ENCODE measurements at regions not wholly inside any gene's neighbourhood (a gene's known extent, or its start where the extent isn't known, plus 50 kb on each side); places are given as distances from the start of the nearest gene placed in this dataset.

DNA sequence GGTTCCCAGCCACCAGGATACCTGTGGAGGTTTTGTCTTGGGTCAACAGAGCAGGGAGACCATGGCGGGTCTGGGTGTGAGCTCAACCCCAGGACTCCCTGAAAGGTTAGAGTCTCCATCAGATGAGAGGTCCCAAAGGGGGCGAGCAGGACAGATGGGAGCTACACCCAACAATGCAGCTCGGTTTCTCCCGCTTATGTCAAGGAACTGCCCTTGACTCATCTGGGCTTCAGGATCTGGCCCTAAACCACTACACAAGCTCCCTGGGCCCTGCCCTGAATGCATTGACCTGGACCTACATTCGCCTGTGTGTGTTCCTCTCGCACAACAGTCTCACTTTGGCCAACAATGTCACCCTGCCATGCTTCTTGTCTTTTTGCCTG lies 57.6 kb upstream of the SYNDIG1 start:
- H3K36me3 Mint-ChIP-seq (ENCODE audit: low read depth, unreplicated experiment), result peaks cover 3% of the 10 kb centered on the region
- peaks cover 10% of the 10 kb centered on the region for H3K27me3 Mint-ChIP-seq (ENCODE audit: low read depth, unreplicated experiment)
- no peak for FAIRE-seq
- Histone ChIP-seq H3K9me3 (ENCODE audit: insufficient read depth, low read depth, low read length) (no peaks in the 10 kb centered on the region), H3K27ac (ENCODE audit: low read depth, low read length) (no peak overlapping the region), H3K79me2 (ENCODE audit: insufficient read depth, low read length) (no peaks in the 10 kb centered on the region), H3K9ac (ENCODE audit: low read length) (no peak overlapping the region), H3K36me3 (ENCODE audit: insufficient read depth, low read length) (no peaks in the 10 kb centered on the region), H3K4me3 (ENCODE audit: insufficient read depth, low read depth, low read length) (no peak overlapping the region), H3K4me1 (ENCODE audit: insufficient read depth, low read length) (no peaks in the 10 kb centered on the region), H3K27me3 (ENCODE audit: insufficient read depth, low read length) (peaks cover 2% of the 10 kb centered on the region), H4K20me1 (ENCODE audit: insufficient read depth, low read length) (no peaks in the 10 kb centered on the region), H2AFZ (ENCODE audit: low read depth, low read length) (no peak overlapping the region), H3K4me2 (ENCODE audit: low read length) (no peak overlapping the region)
- H3K4me3 Mint-ChIP-seq (ENCODE audit: unreplicated experiment), result no peak overlapping the region
- H3K4me1 Mint-ChIP-seq (ENCODE audit: low read depth, unreplicated experiment), result no peaks in the 10 kb centered on the region
- no peak for DNase-seq (ENCODE audit: low read depth)
- H3K9me3 Mint-ChIP-seq (ENCODE audit: unreplicated experiment), result peaks cover 23% of the 10 kb centered on the region
- TF ChIP-seq, protein P1, sequence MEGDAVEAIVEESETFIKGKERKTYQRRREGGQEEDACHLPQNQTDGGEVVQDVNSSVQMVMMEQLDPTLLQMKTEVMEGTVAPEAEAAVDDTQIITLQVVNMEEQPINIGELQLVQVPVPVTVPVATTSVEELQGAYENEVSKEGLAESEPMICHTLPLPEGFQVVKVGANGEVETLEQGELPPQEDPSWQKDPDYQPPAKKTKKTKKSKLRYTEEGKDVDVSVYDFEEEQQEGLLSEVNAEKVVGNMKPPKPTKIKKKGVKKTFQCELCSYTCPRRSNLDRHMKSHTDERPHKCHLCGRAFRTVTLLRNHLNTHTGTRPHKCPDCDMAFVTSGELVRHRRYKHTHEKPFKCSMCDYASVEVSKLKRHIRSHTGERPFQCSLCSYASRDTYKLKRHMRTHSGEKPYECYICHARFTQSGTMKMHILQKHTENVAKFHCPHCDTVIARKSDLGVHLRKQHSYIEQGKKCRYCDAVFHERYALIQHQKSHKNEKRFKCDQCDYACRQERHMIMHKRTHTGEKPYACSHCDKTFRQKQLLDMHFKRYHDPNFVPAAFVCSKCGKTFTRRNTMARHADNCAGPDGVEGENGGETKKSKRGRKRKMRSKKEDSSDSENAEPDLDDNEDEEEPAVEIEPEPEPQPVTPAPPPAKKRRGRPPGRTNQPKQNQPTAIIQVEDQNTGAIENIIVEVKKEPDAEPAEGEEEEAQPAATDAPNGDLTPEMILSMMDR (IDR thresholded peaks at IDR 0.05; ENCODE audit: insufficient read depth, low read depth, low read length), result no peak
- TF ChIP-seq EZH2 (IDR thresholded peaks at IDR 0.05; ENCODE audit: insufficient read depth, low read length), result no peak
- no peak overlapping the region for H3K27ac Mint-ChIP-seq (ENCODE audit: unreplicated experiment)

DNA sequence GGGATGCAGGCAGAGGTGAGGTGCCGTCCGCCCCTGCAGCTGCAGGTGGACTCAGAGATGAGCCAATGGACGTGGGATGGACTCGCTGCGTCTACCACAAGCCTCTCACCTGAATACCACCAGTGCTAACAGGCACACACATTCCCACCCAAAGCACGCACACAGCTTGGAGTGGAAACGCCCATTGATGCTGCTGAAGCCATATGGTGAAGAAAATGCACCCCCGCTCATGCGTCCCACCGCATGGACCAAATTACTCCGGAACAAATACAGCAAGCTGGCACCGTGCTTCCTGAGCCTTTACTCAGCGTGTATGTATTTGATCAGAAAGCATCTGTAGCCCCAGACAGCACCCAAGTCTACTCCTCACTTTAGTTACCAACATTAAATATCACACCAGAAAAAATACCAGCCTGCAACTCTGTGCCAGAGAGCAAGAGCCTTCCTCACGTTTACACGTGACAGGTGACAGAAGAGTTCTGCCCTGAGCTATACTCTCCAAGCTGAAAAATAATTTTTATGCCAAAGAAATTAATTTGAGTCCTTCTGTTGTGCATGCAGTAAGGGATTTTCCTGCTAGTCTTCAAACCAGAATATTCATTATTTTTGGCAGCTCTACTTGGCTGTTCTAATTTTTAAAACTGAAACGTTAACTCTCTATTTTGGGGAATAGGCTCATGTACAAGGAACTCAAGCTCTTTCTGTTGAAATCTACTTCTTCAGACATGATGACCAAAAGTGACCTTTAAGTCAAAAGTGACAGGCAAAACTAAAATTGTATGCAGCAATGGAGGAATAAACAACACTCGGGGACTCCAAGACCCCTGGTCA lies 58.2 kb upstream of the SYNDIG1 start:
- H3K27me3 Mint-ChIP-seq (ENCODE audit: low read depth, unreplicated experiment), result peaks cover 10% of the 10 kb centered on the region
- peaks cover 22% of the 10 kb centered on the region for H3K9me3 Mint-ChIP-seq (ENCODE audit: unreplicated experiment)
- Histone ChIP-seq H3K27ac (ENCODE audit: low read depth, low read length) (no peak overlapping the region), H3K27me3 (ENCODE audit: insufficient read depth, low read length) (peaks cover 2% of the 10 kb centered on the region), H4K20me1 (ENCODE audit: insufficient read depth, low read length) (no peaks in the 10 kb centered on the region), H3K4me1 (ENCODE audit: insufficient read depth, low read length) (no peaks in the 10 kb centered on the region), H3K9me3 (ENCODE audit: insufficient read depth, low read depth, low read length) (no peaks in the 10 kb centered on the region), H3K36me3 (ENCODE audit: insufficient read depth, low read length) (no peaks in the 10 kb centered on the region), H3K79me2 (ENCODE audit: insufficient read depth, low read length) (no peaks in the 10 kb centered on the region), H3K4me3 (ENCODE audit: insufficient read depth, low read depth, low read length) (no peak overlapping the region), H3K9ac (ENCODE audit: low read length) (no peak overlapping the region), H2AFZ (ENCODE audit: low read depth, low read length) (no peak overlapping the region), H3K4me2 (ENCODE audit: low read length) (no peak overlapping the region)
- H3K4me3 Mint-ChIP-seq (ENCODE audit: unreplicated experiment), result no peak overlapping the region
- H3K36me3 Mint-ChIP-seq (ENCODE audit: low read depth, unreplicated experiment), result peaks cover 2% of the 10 kb centered on the region
- DNase-seq (ENCODE audit: low read depth), result no peak
- no peak overlapping the region for H3K27ac Mint-ChIP-seq (ENCODE audit: unreplicated experiment)
- FAIRE-seq, result no peak
- H3K4me1 Mint-ChIP-seq (ENCODE audit: low read depth, unreplicated experiment), result peaks cover 2% of the 10 kb centered on the region
- TF ChIP-seq, protein P1 (IDR thresholded peaks at IDR 0.05; ENCODE audit: insufficient read depth, low read depth, low read length), result no peak
- TF ChIP-seq EZH2 (IDR thresholded peaks at IDR 0.05; ENCODE audit: insufficient read depth, low read length), result no peak

DNA sequence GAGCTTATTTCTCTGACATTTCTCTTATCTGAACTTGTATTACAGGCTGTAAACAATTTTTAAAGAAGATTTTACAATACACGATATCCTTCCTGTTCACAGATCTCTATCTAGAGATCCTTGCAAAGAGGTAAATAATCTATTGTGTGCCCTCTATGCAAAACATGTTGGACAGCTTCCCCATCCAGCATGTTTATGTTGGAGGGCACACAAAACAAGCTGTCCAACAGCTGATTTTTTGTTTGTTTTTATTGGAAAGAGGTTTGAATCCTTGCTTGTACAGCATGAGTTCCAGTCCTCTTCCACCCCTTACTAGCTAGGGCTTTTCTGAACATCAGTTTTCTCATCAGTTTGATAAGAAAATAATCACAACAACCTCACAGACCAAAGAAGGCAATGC lies 62.3 kb upstream of the SYNDIG1 start:
- Histone ChIP-seq H3K79me2 (ENCODE audit: insufficient read depth, low read length) (no peaks in the 10 kb centered on the region), H3K36me3 (ENCODE audit: insufficient read depth, low read length) (no peaks in the 10 kb centered on the region), H3K4me3 (ENCODE audit: insufficient read depth, low read depth, low read length) (no peak overlapping the region), H3K27me3 (ENCODE audit: insufficient read depth, low read length) (peaks cover 2% of the 10 kb centered on the region), H3K4me2 (ENCODE audit: low read length) (no peak overlapping the region), H3K4me1 (ENCODE audit: insufficient read depth, low read length) (peaks cover 3% of the 10 kb centered on the region), H3K27ac (ENCODE audit: low read depth, low read length) (no peak overlapping the region), H2AFZ (ENCODE audit: low read depth, low read length) (no peak overlapping the region), H3K9ac (ENCODE audit: low read length) (no peak overlapping the region), H4K20me1 (ENCODE audit: insufficient read depth, low read length) (no peaks in the 10 kb centered on the region), H3K9me3 (ENCODE audit: insufficient read depth, low read depth, low read length) (no peaks in the 10 kb centered on the region)
- DNase-seq (ENCODE audit: low read depth), result no peak
- Mint-ChIP-seq H3K27me3 (ENCODE audit: low read depth, unreplicated experiment) (peaks cover 10% of the 10 kb centered on the region), H3K4me3 (ENCODE audit: unreplicated experiment) (no peak overlapping the region), H3K9me3 (ENCODE audit: unreplicated experiment) (peaks cover 5% of the 10 kb centered on the region), H3K36me3 (ENCODE audit: low read depth, unreplicated experiment) (no peaks in the 10 kb centered on the region), H3K27ac (ENCODE audit: unreplicated experiment) (no peak overlapping the region), H3K4me1 (ENCODE audit: low read depth, unreplicated experiment) (peaks cover 7% of the 10 kb centered on the region)
- TF ChIP-seq EZH2 (IDR thresholded peaks at IDR 0.05; ENCODE audit: insufficient read depth, low read length), result no peak
- TF ChIP-seq, protein P1 (IDR thresholded peaks at IDR 0.05; ENCODE audit: insufficient read depth, low read depth, low read length), result no peak
- no peak for FAIRE-seq
